ENCODE measurements at regions not wholly inside any gene's neighbourhood (a gene's known extent, or its start where the extent isn't known, plus 50 kb on each side); places are given as distances from the start of the nearest gene placed in this dataset.

DNA sequence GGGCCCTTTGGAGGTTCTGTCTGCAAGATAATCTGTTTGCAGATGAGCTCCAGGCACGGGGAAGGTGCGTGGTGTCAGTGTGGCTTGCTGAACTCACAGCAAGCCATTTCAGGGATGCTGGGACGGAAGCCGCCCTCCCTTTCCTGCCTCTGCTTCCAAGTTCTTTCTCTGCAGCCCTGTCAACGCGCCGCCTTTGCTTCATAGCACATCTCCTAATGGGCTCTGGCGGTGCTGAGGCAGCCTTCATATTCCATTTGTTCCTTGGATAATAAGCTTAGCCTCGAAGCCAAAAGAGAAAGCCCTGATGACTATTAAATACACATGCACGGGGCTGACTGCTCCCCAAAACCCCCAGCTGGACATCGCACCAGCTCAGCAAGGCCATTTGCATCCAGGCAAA is 81.7 kb upstream of the TAF1B start:
- Histone ChIP-seq H3F3A (ENCODE audit: control insufficient read depth, insufficient read depth) (no peaks in the 10 kb centered on the region), H3K27me3 (ENCODE audit: control insufficient read depth, low read length) (peaks cover 25% of the 10 kb centered on the region), H3K27ac (ENCODE audit: low read depth, low read length) (no peak overlapping the region), H3K4me2 (ENCODE audit: low read length) (no peak overlapping the region), H3K79me2 (ENCODE audit: control insufficient read depth, low read length) (no peaks in the 10 kb centered on the region), H3K9me2 (replicated peaks; ENCODE audit: control insufficient read depth, low read length) (no peaks in the 10 kb centered on the region), H3K9me3 (ENCODE audit: control insufficient read depth, insufficient read depth, low read length) (no peaks in the 10 kb centered on the region), H3K4me1 (ENCODE audit: control insufficient read depth, low read length) (peaks cover 19% of the 10 kb centered on the region), H3K4me3 (ENCODE audit: low read length) (no peak overlapping the region), H4K20me1 (ENCODE audit: control insufficient read depth, insufficient read depth, low read depth, low read length) (no peaks in the 10 kb centered on the region), H3K36me3 (ENCODE audit: control insufficient read depth, low read length) (no peaks in the 10 kb centered on the region)
- no peak for TF ChIP-seq EZH2phosphoT487 (IDR thresholded peaks at IDR 0.05; ENCODE audit: borderline replicate concordance, low read length)
- TF ChIP-seq, protein P1, sequence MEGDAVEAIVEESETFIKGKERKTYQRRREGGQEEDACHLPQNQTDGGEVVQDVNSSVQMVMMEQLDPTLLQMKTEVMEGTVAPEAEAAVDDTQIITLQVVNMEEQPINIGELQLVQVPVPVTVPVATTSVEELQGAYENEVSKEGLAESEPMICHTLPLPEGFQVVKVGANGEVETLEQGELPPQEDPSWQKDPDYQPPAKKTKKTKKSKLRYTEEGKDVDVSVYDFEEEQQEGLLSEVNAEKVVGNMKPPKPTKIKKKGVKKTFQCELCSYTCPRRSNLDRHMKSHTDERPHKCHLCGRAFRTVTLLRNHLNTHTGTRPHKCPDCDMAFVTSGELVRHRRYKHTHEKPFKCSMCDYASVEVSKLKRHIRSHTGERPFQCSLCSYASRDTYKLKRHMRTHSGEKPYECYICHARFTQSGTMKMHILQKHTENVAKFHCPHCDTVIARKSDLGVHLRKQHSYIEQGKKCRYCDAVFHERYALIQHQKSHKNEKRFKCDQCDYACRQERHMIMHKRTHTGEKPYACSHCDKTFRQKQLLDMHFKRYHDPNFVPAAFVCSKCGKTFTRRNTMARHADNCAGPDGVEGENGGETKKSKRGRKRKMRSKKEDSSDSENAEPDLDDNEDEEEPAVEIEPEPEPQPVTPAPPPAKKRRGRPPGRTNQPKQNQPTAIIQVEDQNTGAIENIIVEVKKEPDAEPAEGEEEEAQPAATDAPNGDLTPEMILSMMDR (IDR thresholded peaks at IDR 0.05; ENCODE audit: low read depth, low read length, poor library complexity, severe bottlenecking): no peak

DNA sequence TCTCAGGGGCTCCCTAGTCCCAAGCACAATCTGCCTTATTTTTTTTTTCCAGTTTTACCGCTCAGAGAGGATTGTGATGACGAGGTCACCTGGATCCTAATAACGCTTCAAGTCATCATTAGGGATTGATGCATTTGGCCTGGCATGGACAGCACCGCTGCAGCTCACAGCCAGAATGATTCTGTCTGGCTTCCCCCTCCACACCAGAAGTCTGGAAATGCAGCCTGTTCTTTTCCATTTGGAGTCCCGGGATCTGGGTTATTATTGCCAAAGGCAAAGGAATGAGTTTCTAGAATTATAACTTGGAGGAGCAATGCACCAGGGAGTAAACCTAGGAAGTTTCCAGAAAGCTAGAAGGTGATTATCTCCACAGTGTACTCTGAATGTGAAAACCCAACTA is 81.1 kb upstream of the TAF1B start:
- Histone ChIP-seq H4K20me1 (ENCODE audit: control insufficient read depth, insufficient read depth, low read depth, low read length) (no peaks in the 10 kb centered on the region), H3K9me2 (replicated peaks; ENCODE audit: control insufficient read depth, low read length) (no peaks in the 10 kb centered on the region), H3K4me2 (ENCODE audit: low read length) (no peak overlapping the region), H3K36me3 (ENCODE audit: control insufficient read depth, low read length) (no peaks in the 10 kb centered on the region), H3K4me1 (ENCODE audit: control insufficient read depth, low read length) (peaks cover 25% of the 10 kb centered on the region), H3K79me2 (ENCODE audit: control insufficient read depth, low read length) (no peaks in the 10 kb centered on the region), H3K27me3 (ENCODE audit: control insufficient read depth, low read length) (peaks cover 20% of the 10 kb centered on the region; the same call in 1 of the 2 replicates), H3F3A (ENCODE audit: control insufficient read depth, insufficient read depth) (no peaks in the 10 kb centered on the region), H3K27ac (ENCODE audit: low read depth, low read length) (no peak overlapping the region), H3K9me3 (ENCODE audit: control insufficient read depth, insufficient read depth, low read length) (no peaks in the 10 kb centered on the region), H3K4me3 (ENCODE audit: low read length) (no peak overlapping the region)
- no peak for TF ChIP-seq EZH2phosphoT487 (IDR thresholded peaks at IDR 0.05; ENCODE audit: borderline replicate concordance, low read length)
- TF ChIP-seq, protein P1 (IDR thresholded peaks at IDR 0.05; ENCODE audit: low read depth, low read length, poor library complexity, severe bottlenecking): no peak

DNA sequence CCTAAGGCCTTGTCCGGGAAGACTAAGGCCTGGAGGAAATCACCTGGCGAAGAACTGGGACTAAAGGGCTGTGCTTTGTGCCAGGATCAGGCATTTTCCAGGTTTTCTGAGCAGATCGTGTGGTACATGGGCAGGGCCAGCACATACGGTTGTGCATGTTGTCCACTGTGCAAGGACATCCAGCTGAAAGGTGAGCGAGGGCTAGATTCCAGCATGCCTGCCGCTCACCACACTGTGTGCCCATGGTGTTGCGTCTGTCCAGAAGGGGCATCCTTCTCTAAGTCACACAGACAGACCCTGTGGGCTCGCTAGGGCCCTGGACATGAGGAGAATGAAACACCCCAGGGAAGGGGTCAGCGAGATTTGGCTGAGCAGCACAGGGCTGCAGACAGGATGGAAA is 80.3 kb upstream of the TAF1B start:
- H3K4me1 ChIP-seq (ENCODE audit: control insufficient read depth, low read length): peaks cover 33% of the 10 kb centered on the region
- H3K9me3 ChIP-seq (ENCODE audit: control insufficient read depth, insufficient read depth, low read length): no peaks in the 10 kb centered on the region
- no peaks in the 10 kb centered on the region for H3F3A ChIP-seq (ENCODE audit: control insufficient read depth, insufficient read depth)
- TF ChIP-seq EZH2phosphoT487 (IDR thresholded peaks at IDR 0.05; ENCODE audit: borderline replicate concordance, low read length): no peak
- TF ChIP-seq, protein P1 (IDR thresholded peaks at IDR 0.05; ENCODE audit: low read depth, low read length, poor library complexity, severe bottlenecking): no peak
- H3K27ac ChIP-seq (ENCODE audit: low read depth, low read length): no peak overlapping the region
- no peak overlapping the region for H3K4me3 ChIP-seq (ENCODE audit: low read length)
- no peaks in the 10 kb centered on the region for H3K36me3 ChIP-seq (ENCODE audit: control insufficient read depth, low read length)
- H3K27me3 ChIP-seq (ENCODE audit: control insufficient read depth, low read length): peaks cover 17% of the 10 kb centered on the region; the same call in 1 of the 2 replicates
- no peaks in the 10 kb centered on the region for H3K9me2 ChIP-seq (replicated peaks; ENCODE audit: control insufficient read depth, low read length)
- H3K79me2 ChIP-seq (ENCODE audit: control insufficient read depth, low read length): no peaks in the 10 kb centered on the region
- no peaks in the 10 kb centered on the region for H4K20me1 ChIP-seq (ENCODE audit: control insufficient read depth, insufficient read depth, low read depth, low read length)
- H3K4me2 ChIP-seq (ENCODE audit: low read length): no peak overlapping the region

Data from DOHH2 (cell line).